Thymus (tissue), 11 donors: ENCODE measurements at regions not wholly inside any gene's neighbourhood (a gene's known extent, or its start where the extent isn't known, plus 50 kb on each side); places are given as distances from the start of the nearest gene placed in this dataset.
"Not testable (repeated sequence)": the region's sequence is repeated elsewhere in the genome, so short reads cannot be mapped to it uniquely, and the experiment has no call there.

Source experiments
- DNase-seq, 9 donors: peaks; one replicate each; pipeline ENCODE4 v3.0.0-alpha.2; 2013; ENCODE audit warnings: low spot score in 9 of 9, low read depth in 6 of 9, missing footprints in 1 of 9
- H3K27ac ChIP-seq, 2 donors: one replicate each; pipeline ENCODE4 v1.5.1; 2013; ENCODE audit warnings: control low read depth in 1 of 2, low read depth in 1 of 2, low read length in 1 of 2, mild to moderate bottlenecking in 1 of 2, moderate library complexity in 1 of 2
- H3K27me3 ChIP-seq, 2 donors: one replicate each; pipeline ENCODE4 v1.5.1; 2013; ENCODE audit warnings: low read length in 1 of 2; ENCODE audit not compliant: control insufficient read depth in 2 of 2, insufficient read depth in 1 of 2
- H3K36me3 ChIP-seq, 2 donors: one replicate each; pipeline ENCODE4 v1.5.1; 2013; ENCODE audit warnings: low read length in 1 of 2, mild to moderate bottlenecking in 1 of 2, moderate library complexity in 1 of 2; ENCODE audit not compliant: control insufficient read depth in 2 of 2, insufficient read depth in 2 of 2
- H3K4me1 ChIP-seq, 2 donors: one replicate each; pipeline ENCODE4 v1.5.1; 2013; ENCODE audit warnings: low read length in 2 of 2; ENCODE audit not compliant: control insufficient read depth in 2 of 2, insufficient read depth in 2 of 2
- H3K4me3 ChIP-seq, 2 donors: one replicate each; pipeline ENCODE4 v1.5.1; 2013; ENCODE audit warnings: low read length in 2 of 2, control low read depth in 1 of 2, mild to moderate bottlenecking in 1 of 2
- H3K9me3 ChIP-seq, 2 donors: one replicate each; pipeline ENCODE4 v1.5.1; 2013; ENCODE audit warnings: low read length in 1 of 2, mild to moderate bottlenecking in 1 of 2; ENCODE audit not compliant: control insufficient read depth in 2 of 2, insufficient read depth in 1 of 2
- WGBS: extraction: QIAGEN DNeasy Blood & Tissue Kit; methylation state at CpG from one replicate; pipeline ENCODE4 v1.1.7; 2013; 5-methylcytosine and 5-hydroxymethylcytosine counted together
- donor health status: healthy.

DNA sequence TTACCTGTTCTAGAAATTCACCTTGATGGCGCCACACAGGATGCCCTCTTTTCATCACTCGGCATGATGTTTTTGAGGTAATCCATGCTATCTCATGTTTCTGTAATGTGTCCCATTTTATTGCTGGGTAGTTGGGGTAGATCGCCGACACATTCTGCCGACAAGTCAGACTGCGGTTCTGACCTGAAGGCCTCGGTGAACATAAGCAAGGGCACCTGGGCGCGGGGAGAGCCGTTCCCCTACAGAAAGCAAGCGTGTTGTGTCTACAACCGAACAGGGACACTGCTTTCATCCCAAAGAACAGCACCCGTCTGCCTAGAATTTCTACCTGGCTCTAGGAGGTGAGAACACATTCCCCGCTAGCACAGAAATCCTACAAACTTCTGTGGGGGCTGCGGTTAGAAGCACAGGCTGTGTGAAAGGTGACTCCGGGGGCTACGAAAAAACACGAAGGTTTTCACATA lies 149.2 kb downstream of the PPIAL4G start:
- DNase-seq: no peak
- Histone ChIP-seq H3K4me1 (peaks cover 0 to 15% of the 10 kb centered on the region in 2 donors), H3K4me3 (peak overlapping the region; percentile 47 to 49), H3K27ac (no peak overlapping the region), H3K36me3 (no peaks in the 10 kb centered on the region), H3K27me3 (peaks cover 7 to 83% of the 10 kb centered on the region in 2 donors), H3K9me3 (no peaks in the 10 kb centered on the region)
- 11% methylated on average over 18 of the region's 18 CpGs for WGBS

DNA sequence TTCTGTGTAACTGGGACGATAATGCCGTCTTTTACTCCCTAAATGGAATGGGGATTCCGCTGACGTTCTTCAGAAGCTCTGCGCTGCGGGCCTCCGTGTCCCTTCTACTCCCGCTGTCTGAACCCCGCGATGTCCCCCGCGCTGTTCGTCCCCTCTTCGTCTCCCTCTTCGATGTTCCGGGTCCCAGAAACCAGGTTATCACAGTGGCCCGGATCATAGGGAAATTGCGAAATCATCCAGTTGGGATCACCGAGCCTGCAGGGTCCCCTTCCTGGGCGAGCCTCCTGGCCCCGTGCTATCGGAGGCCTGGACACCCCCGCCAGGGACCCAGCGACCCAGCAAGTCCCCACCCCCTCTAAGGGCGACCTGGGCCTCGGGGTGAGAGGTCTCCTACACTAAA lies 154.2 kb downstream of the PPIAL4G start:
- 48% methylated on average over 26 of the region's 26 CpGs for WGBS
- Histone ChIP-seq H3K27me3 (peaks cover 7 to 54% of the 10 kb centered on the region in 2 donors), H3K9me3 (no peaks in the 10 kb centered on the region), H3K27ac (no peak overlapping the region), H3K36me3 (no peaks in the 10 kb centered on the region), H3K4me1 (peaks cover 0 to 3% of the 10 kb centered on the region in 2 donors), H3K4me3 (no peak overlapping the region)
- DNase-seq: no peak

DNA sequence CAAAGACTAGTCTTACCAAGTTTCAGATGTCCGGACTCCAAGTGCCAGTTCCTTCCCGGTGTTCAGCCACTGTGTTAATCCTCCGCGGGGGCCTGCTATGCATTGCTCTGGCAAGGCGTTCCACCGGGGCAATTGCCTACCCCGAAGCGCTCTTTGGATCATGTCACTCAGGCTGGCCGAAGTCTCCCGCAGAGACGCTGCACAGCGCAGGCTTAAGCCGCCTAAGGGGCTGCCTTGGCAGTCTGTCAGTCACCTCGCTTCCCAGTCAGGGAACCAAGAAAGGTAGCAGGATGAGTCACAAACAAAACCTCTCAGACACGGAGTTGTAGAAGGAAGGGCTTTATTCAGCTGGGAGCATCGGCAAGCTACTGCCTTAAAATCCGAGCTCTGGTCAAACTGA lies 158.1 kb downstream of the PPIAL4G start:
- not testable (repeated sequence) for H3K9me3 ChIP-seq, H3K4me3 ChIP-seq, H3K4me1 ChIP-seq, H3K27ac ChIP-seq, DNase-seq, H3K36me3 ChIP-seq
- 98% methylated on average over 17 of the region's 17 CpGs for WGBS
- peaks cover 7 to 32% of the 10 kb centered on the region in 2 donors for H3K27me3 ChIP-seq

DNA sequence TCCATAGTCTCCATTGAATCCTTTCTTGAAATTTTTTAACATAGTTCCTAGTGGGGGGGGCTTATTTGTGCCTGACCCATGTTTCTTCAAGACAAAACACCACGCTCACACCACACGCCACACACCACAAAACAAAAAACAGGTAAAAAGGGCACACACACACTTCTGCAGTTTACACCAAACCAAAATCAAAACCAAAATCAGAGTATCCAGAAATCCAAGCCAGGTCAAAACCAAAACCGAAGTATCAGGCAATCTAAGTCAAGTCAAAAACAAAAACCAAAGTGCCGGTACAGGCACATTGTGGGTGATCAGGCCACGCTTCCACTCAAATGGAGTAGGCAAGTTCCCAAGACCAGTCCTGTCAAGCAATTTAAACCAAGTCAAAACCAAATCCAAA lies 158.6 kb downstream of the PPIAL4G start:
- H3K36me3 ChIP-seq, H3K4me1 ChIP-seq, H3K27ac ChIP-seq, H3K4me3 ChIP-seq, H3K9me3 ChIP-seq, DNase-seq: not testable (repeated sequence)
- H3K27me3 ChIP-seq: peaks cover 5 to 32% of the 10 kb centered on the region in 2 donors
- 93% methylated on average over 5 of the region's 5 CpGs for WGBS

DNA sequence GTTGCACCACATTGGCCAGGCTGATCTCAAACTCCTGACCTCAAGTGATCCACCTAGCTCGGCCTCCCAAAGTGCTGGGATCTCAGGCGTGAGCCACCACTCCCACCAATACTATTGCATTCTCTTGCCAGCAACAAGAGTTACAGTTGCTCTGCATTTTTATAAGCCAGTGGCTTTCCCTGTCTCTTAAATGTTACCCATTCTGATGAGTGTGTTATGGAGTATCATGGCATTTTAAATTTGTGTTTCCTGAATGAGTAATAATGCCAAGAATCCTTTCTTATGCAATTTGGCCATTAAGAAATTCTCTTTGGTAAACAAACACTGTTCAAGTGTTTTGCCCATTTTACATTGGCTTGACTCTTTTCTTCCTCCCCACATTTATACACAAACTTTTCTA lies 163.0 kb downstream of the PPIAL4G start:
- DNase-seq, H3K36me3 ChIP-seq, H3K9me3 ChIP-seq, H3K4me1 ChIP-seq, H3K27ac ChIP-seq, H3K4me3 ChIP-seq: not testable (repeated sequence)
- peaks cover 21 to 56% of the 10 kb centered on the region in 2 donors for H3K27me3 ChIP-seq
- WGBS: 99% methylated on average over 2 of the region's 2 CpGs

DNA sequence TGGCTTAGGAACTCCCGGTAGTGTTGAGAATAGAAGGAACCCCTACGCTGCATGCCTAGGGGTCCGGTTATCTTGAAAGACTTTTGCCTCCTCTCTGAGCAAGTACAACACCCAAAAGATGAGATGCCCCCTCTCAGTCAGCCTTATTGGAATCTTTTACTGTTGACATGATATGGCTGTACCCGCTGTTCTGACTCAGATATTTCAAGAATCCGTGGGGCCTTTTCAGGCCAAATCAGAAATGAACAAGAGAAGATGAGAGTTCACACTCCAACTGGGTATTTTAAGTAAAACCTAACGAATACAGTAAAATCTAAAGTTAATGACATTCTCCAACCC lies 164.2 kb downstream of the PPIAL4G start:
- H3K36me3 ChIP-seq: no peaks in the 10 kb centered on the region
- no peak overlapping the region for H3K27ac ChIP-seq
- no peak for DNase-seq
- H3K27me3 ChIP-seq: peaks cover 21 to 60% of the 10 kb centered on the region in 2 donors
- no peaks in the 10 kb centered on the region for H3K9me3 ChIP-seq
- 30% methylated on average over 6 of the region's 6 CpGs for WGBS
- peak overlapping the region in 1 of 2 donors; percentile 36 for H3K4me3 ChIP-seq
- H3K4me1 ChIP-seq: peaks cover 0 to 9% of the 10 kb centered on the region in 2 donors

DNA sequence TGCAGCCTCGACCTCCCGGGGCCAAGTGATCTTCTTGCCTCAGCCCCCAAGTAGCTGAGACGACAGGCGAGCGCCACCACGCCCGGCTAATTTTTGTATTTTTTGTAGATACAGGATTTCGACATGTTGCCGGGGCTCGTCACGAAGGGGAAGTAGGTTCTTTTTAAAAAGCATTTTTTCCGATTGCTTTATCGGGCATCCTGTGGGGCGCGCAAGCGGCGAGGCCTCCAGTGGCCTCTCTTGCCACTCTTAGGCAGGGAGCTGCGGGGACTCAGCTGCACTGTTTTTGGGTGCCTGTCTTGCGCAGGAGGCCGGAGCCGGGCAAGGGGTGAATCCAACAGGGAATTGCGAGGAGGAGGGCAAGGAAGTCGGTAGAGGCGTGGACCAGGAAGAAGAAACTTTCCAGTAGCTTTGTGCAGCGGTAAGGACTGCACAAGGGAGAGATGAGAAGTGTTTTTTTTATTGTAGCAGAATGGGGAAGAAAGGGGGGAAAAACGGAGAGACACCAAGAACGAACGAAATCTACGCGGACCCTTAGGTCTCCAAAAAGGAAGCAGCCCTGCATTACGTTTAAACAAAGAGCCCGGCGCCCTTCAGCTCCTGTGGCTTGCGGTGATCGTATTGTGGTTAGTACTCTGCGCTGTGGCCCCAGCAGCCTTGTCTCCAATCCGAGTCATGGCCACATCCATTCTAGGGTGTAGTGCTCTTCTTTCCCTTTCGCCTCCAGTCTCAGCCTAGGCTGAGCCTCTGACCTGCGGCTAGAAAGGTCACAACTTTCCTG lies 164.8 kb downstream of the PPIAL4G start:
- Histone ChIP-seq H3K27me3 (peaks cover 21 to 61% of the 10 kb centered on the region in 2 donors), H3K4me3 (peak overlapping the region; percentile 8 to 36)
- 2% methylated on average over 39 of the region's 39 CpGs for WGBS

DNA sequence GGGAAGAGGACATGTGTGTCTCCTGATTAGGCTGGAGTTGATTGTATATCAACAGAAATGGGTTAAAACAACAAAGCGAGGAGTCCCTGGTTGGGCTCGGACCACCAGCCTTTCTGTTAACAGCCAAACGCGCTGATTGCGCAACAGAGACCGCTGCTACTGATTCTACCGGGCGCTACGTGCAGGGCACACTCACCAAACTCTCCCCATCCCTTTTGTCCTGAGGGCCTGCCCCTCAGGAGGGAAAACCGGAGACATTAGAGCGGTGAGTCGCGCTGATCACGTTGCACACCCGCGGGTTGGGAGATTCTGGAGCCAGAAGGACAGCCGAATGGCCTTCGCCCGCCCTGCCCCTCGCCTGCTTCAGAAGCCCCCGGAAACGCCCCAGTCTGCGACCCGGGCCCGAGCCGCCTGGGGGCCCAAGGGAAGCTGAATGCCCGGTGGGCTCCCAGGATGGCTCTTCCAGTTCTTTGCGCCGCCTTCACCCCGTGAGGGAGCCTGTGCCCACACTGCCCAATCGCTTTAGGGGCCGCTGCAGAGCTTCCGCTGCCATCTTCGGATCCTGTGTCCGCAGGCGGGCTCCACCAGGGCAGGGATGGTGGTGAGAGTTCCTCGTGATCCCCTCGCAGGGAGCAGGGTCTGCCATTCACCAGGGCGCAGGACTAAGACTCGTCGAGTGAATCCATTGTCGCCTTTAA lies 165.4 kb upstream of the NBPF11 start:
- Histone ChIP-seq H3K36me3 (no peaks in the 10 kb centered on the region), H3K4me3 (no peak overlapping the region), H3K9me3 (no peaks in the 10 kb centered on the region), H3K4me1 (peaks cover 0 to 9% of the 10 kb centered on the region in 2 donors), H3K27ac (no peak overlapping the region), H3K27me3 (peaks cover 21 to 63% of the 10 kb centered on the region in 2 donors)
- DNase-seq: no peak
- 63% methylated on average over 42 of the region's 42 CpGs for WGBS

More for the DNA sequence above, 164.8 kb downstream of the PPIAL4G start:
- Histone ChIP-seq H3K36me3 (no peaks in the 10 kb centered on the region), H3K9me3 (no peaks in the 10 kb centered on the region), H3K27ac (no peak overlapping the region), H3K4me1 (peaks cover 0 to 9% of the 10 kb centered on the region in 2 donors)
- peak in 2 of 9 donors; percentile 20 to 57 for DNase-seq

DNA sequence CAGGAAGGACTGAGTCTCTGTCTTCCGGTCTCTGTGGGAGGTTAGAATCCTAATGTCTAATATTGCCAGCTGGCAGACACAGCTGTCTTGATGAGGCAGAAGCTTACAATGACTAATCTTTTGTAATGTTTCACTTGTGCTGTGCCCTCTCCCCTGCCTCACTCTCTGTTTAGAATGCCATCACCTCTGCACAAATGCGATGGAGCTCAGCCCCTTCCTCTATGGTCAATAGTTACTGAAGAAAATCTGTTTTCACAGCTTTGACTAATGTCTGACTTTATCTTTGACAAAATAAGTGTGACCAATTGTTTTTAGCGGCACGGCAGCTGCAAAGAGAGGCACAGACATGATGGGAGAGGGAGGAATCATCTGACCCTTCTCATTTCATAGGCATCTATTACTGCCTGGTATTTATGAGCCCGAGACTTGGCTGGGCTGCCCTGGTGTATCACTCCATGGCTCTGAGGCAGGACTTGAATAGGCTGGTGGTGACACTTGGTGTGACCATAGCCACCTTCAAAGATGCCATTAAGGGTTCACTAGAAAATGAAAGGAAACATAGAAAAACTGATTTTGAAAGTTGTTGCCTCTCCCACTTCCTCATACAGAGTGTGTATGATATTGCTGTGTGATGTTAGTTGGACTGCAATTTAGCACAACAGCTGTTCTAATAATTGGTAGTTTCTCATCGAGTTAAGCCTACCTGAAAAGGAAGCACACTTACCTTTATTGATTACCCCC lies 163.2 kb upstream of the NBPF11 start:
- no peak overlapping the region for H3K4me3 ChIP-seq
- H3K4me1 ChIP-seq: peaks cover 0 to 9% of the 10 kb centered on the region in 2 donors
- 91% methylated on average over 6 of the region's 6 CpGs for WGBS
- no peak for DNase-seq
- H3K36me3 ChIP-seq: no peaks in the 10 kb centered on the region
- peaks cover 23 to 70% of the 10 kb centered on the region in 2 donors for H3K27me3 ChIP-seq
- H3K27ac ChIP-seq: no peak overlapping the region
- H3K9me3 ChIP-seq: peaks cover 0 to 2% of the 10 kb centered on the region in 2 donors
